K562 (cell line): ENCODE measurements at regions not wholly inside any gene's neighbourhood (a gene's known extent, or its start where the extent isn't known, plus 50 kb on each side); places are given as distances from the start of the nearest gene placed in this dataset.

Source experiments
- ATAC-seq: fragments of 200-7000 bp; cut with Tn5 transposase; 3 replicates; pipeline ENCODE4 v1.9.1; 2020; ENCODE audit warnings: moderate library complexity
- BruUV-seq: library from RNA; stranded (reverse); fragments of 400-500 nt; replicated peaks from 2 replicates; lab custom pipeline; 2021; lab: Mats Ljungman, UMichigan
- CTCF ChIA-PET: fragments of 300-600 bp; formaldehyde crosslinking; extraction: SDS; loops from one replicate; lab custom pipeline; 2021; ENCODE audit warnings: low intra/inter-chr PET ratio; lab: Yijun Ruan, JAX
- POLR2A ChIA-PET: fragments of 300-600, 350-650 bp; sonication (Branson Sonifier 250); formaldehyde crosslinking; extraction: SDS; loops from one replicate; lab custom pipeline; 2021; ENCODE audit warnings: antibody characterized with exemption, inconsistent platforms; lab: Yijun Ruan, JAX
- DNase-seq, 4 experiments: peaks; one replicate each; pipeline versions ENCODE4 v3.0.0 to v3.0.0-alpha.2; 2011 to 2018; ENCODE audit warnings: low spot score in 3 of 4, mixed read lengths in 3 of 4; ENCODE audit errors: extremely low read depth in 1 of 4
- FAIRE-seq: peaks from 2 replicates; lab custom pipeline; 2011; peaks lifted over from hg19 to GRCh38; lab: Jason Lieb, UNC
- H2AFZ ChIP-seq: 2 replicates; pipeline ENCODE4 v1.6.0; 2011; ENCODE audit warnings: low read depth, low read length, control low read depth, inconsistent platforms
- H3K27ac ChIP-seq: fragments of 200-600 bp; 3 replicates; pipeline ENCODE4 v1.8.0; 2011; ENCODE audit warnings: low read depth, mild to moderate bottlenecking, control low read depth, inconsistent platforms, low read length, moderate library complexity, mixed read lengths; ENCODE audit errors: extremely low read depth
- H3K27me3 ChIP-seq, 2 experiments: fragments of 300-600 bp in 1 of 2; 2 replicates in 1 of 2; 3 replicates in 1 of 2; pipeline versions ENCODE4 v1.6.0 to v1.8.0; 2011; ENCODE audit warnings: inconsistent platforms in 2 of 2, low read length in 2 of 2, mild to moderate bottlenecking in 1 of 2, mixed read lengths in 1 of 2, moderate library complexity in 1 of 2; ENCODE audit not compliant: control insufficient read depth in 2 of 2, insufficient read depth in 2 of 2
- H3K36me3 ChIP-seq: fragments of 300-600 bp; 3 replicates; pipeline ENCODE4 v1.8.0; 2011; ENCODE audit warnings: mild to moderate bottlenecking, low read length, inconsistent platforms; ENCODE audit not compliant: control insufficient read depth, insufficient read depth
- H3K4me1 ChIP-seq, 2 experiments: fragments of 200-600 bp in 1 of 2; replicated peaks in 1 of 2; 2 replicates in 1 of 2; 3 replicates in 1 of 2; pipeline versions ENCODE4 v1.5.1 to v1.8.0; 2011; ENCODE audit warnings: inconsistent platforms in 2 of 2, low read length in 2 of 2, mild to moderate bottlenecking in 1 of 2, mixed read lengths in 1 of 2, moderate library complexity in 1 of 2; ENCODE audit not compliant: control insufficient read depth in 2 of 2, insufficient read depth in 2 of 2
- H3K4me2 ChIP-seq: 2 replicates; pipeline ENCODE4 v1.6.1; 2011; ENCODE audit warnings: low read length, control low read depth, inconsistent platforms, mixed read lengths; ENCODE audit not compliant: insufficient read depth
- H3K4me3 ChIP-seq: fragments of 200-600 bp; sonication (generic), shearing (Covaris generic); 2 replicates; pipeline ENCODE4 v1.5.1; 2016; ENCODE audit warnings: control low read depth, inconsistent platforms
- H3K79me2 ChIP-seq: fragments of 200-600 bp; 3 replicates; pipeline ENCODE4 v1.8.0; 2011; ENCODE audit warnings: low read length, inconsistent platforms; ENCODE audit not compliant: control insufficient read depth, insufficient read depth
- H3K9ac ChIP-seq, 2 experiments: 2 replicates each; pipeline versions ENCODE4 v1.6.0 to v1.6.1; 2011; ENCODE audit warnings: low read depth in 2 of 2, low read length in 2 of 2, control low read depth in 1 of 2, inconsistent platforms in 1 of 2, mild to moderate bottlenecking in 1 of 2, mixed read lengths in 1 of 2; ENCODE audit not compliant: insufficient read depth in 1 of 2
- H3K9me1 ChIP-seq: one replicate; pipeline ENCODE4 v1.6.0; 2011; ENCODE audit warnings: inconsistent platforms, mild to moderate bottlenecking, low read length, moderate library complexity; ENCODE audit not compliant: control insufficient read depth, insufficient read depth
- H3K9me3 ChIP-seq: replicated peaks from 2 replicates; pipeline ENCODE4 v1.5.1; 2011; ENCODE audit warnings: low read depth, low read length, inconsistent platforms; ENCODE audit not compliant: control insufficient read depth, insufficient read depth
- H4K20me1 ChIP-seq: replicated peaks from 2 replicates; pipeline ENCODE4 v1.6.1; 2011; ENCODE audit warnings: low read length, inconsistent platforms, mixed read lengths; ENCODE audit not compliant: control insufficient read depth, insufficient read depth
- CHD1 ChIP-seq: fragments of 200-600 bp; sonication (generic); IDR thresholded peaks from one replicate; pipeline ENCODE4 v1.6.1; 2012; ENCODE audit warnings: mild to moderate bottlenecking, moderate library complexity, low read length, inconsistent platforms
- CREB3L1 ChIP-seq: fragments of 450-650 bp; IDR thresholded peaks from 2 replicates; pipeline ENCODE4 v1.6.1; 2014; ENCODE audit warnings: low read depth, mild to moderate bottlenecking, moderate library complexity, borderline replicate concordance
- E4F1 ChIP-seq: fragments of 250-450 bp; sonication (Bioruptor Pico); IDR thresholded peaks from 2 replicates; pipeline ENCODE4 v1.5.0; 2021; ENCODE audit warnings: mild to moderate bottlenecking, borderline replicate concordance
- EP300 ChIP-seq: IDR thresholded peaks from 2 replicates; pipeline ENCODE4 v1.6.1; 2012; ENCODE audit warnings: low read length, improper control_type of control experiment
- HDAC3 ChIP-seq: fragments of 450-650 bp; IDR thresholded peaks from 2 replicates; pipeline ENCODE4 v1.6.1; 2018; ENCODE audit warnings: borderline replicate concordance, mild to moderate bottlenecking, moderate library complexity; ENCODE audit not compliant: partially characterized antibody
- MBD2 ChIP-seq: sonication (generic); IDR thresholded peaks from 2 replicates; pipeline ENCODE4 v1.6.1; 2016; ENCODE audit warnings: low read depth, borderline replicate concordance
- MLX ChIP-seq, 2 experiments: fragments of 450-650 bp in 1 of 2; sonication (generic) in 1 of 2; formaldehyde crosslinking; conservative IDR thresholded peaks; 2 replicates each; pipeline versions ENCODE4 v1.4.0 to v1.8.1; 2020 to 2022; ENCODE audit warnings: mild to moderate bottlenecking in 1 of 2, missing genetic modification reagents in 1 of 2
- MXI1 ChIP-seq: IDR thresholded peaks from 2 replicates; pipeline ENCODE4 v1.6.1; 2011; ENCODE audit warnings: low read depth, mild to moderate bottlenecking, improper control_type of control experiment, low read length
- MYNN ChIP-seq, 2 experiments: sonication (generic); formaldehyde crosslinking in 1 of 2; IDR thresholded peaks; 2 replicates each; pipeline versions ENCODE4 v1.5.0 to v1.6.1; 2016 to 2020; ENCODE audit warnings: antibody characterized with exemption in 1 of 2, missing genetic modification reagents in 1 of 2
- RBFOX2 ChIP-seq: fragments of 200-400 bp; formaldehyde crosslinking; IDR thresholded peaks from 2 replicates; pipeline ENCODE4 v1.6.1; 2017; ENCODE audit warnings: low read depth, mild to moderate bottlenecking, low read length, moderate library complexity
- RNF2 ChIP-seq: sonication (generic); IDR thresholded peaks from 2 replicates; pipeline ENCODE4 v1.6.1; 2016
- RUNX1 ChIP-seq: sonication (generic); IDR thresholded peaks from 2 replicates; pipeline ENCODE4 v1.6.1; 2016; ENCODE audit warnings: antibody characterized with exemption, low read depth
- SIN3B ChIP-seq: fragments of 450-650 bp; IDR thresholded peaks from 2 replicates; pipeline ENCODE4 v1.6.1; 2017; ENCODE audit warnings: low read depth, mild to moderate bottlenecking, moderate library complexity
- SMAD2 ChIP-seq: fragments of 150-350 bp; IDR thresholded peaks from 2 replicates; pipeline ENCODE4 v1.6.1; 2014; ENCODE audit warnings: low read depth, mild to moderate bottlenecking, low read length
- TARDBP ChIP-seq: fragments of 450-650 bp; IDR thresholded peaks from 2 replicates; pipeline ENCODE4 v1.6.1; 2016
- ZNF143 ChIP-seq: sonication (generic); formaldehyde crosslinking; IDR thresholded peaks from 2 replicates; pipeline ENCODE4 v1.9.0; 2022; ENCODE audit warnings: mild to moderate bottlenecking, missing genetic modification reagents
- ZNF384 ChIP-seq: IDR thresholded peaks from 2 replicates; pipeline ENCODE4 v1.6.1; 2012; ENCODE audit warnings: low read depth, low read length, improper control_type of control experiment
- ZNF583 ChIP-seq: fragments of 250-450 bp; sonication (Bioruptor Pico); IDR thresholded peaks from 2 replicates; pipeline ENCODE4 v1.4.0; 2020
- whole genome bisulfite sequencing: fragments of 100-300 bp; shearing (Covaris generic); methylation state at CpG from one replicate; pipeline ENCODE4 v1.1.6; 2016; ENCODE audit warnings: low coverage, mixed read lengths; ENCODE audit not compliant: insufficient coverage; ENCODE audit errors: missing lambda C conversion rate; 5-methylcytosine and 5-hydroxymethylcytosine counted together
- in situ Hi-C: fragments of 300-500 bp; cut with MboI; formaldehyde crosslinking; loops from 4 replicates; pipeline ENCODE4 v1.15.0; 2018; ENCODE audit warnings: inconsistent platforms, mixed read lengths
- intact Hi-C: fragments of 100-400 bp; cut with micrococcal nuclease; formaldehyde crosslinking; loops from 2 replicates; pipeline ENCODE4 v1.14.2; 2022

GRCh38 chr3:59374091-59374817, 324.4 kb upstream of the CFAP20DC start (continued):
- no peak for TF ChIP-seq ZNF143 (CRISPR knock-in tag)
- no peak for TF ChIP-seq E4F1 (CRISPR knock-in tag)

- Histone ChIP-seq H3K4me1 (no peaks in the 10 kb centered on the region), H3K79me2 (no peaks in the 10 kb centered on the region), H3K27ac (no peak overlapping the region), H2AFZ (no peak overlapping the region), H3K9ac (no peak overlapping the region), H4K20me1 (no peaks in the 10 kb centered on the region), H3K4me3 (no peak overlapping the region), H3K9me1 (no peaks in the 10 kb centered on the region), H3K27me3 (no peaks in the 10 kb centered on the region), H3K4me2 (no peak overlapping the region), H3K9me3 (no peaks in the 10 kb centered on the region), H3K36me3 (no peaks in the 10 kb centered on the region)
- CTCF ChIA-PET, result no interaction called here
- WGBS, result 0% methylated on average over 3 of the region's 3 CpGs
- FAIRE-seq (no peak), ATAC-seq (no peak), DNase-seq (no peak)
- in situ Hi-C loops, result no loop called here
- BruUV-seq, result no TSS peak
- intact Hi-C loops, result no loop called here
- POLR2A ChIA-PET, result no interaction called here
- TF ChIP-seq HDAC3 (no peak), CREB3L1 (no peak), ZNF583 (CRISPR knock-in tag) (no peak), RUNX1 (no peak), MXI1 (no peak), RBFOX2 (no peak), EP300 (no peak), TARDBP (no peak), ZNF384 (no peak), SIN3B (no peak), MLX (CRISPR knock-in tag; conservative IDR thresholded peaks at IDR 0.05) (no peak), MYNN (IDR thresholded peaks at IDR 0.05) (no peak), MYNN (CRISPR knock-in tag; IDR thresholded peaks at IDR 0.05) (no peak), MBD2 (no peak), SMAD2 (no peak), CHD1 (no peak), RNF2 (no peak)
Measured at GRCh38 chr3:59372346-59372745, 322.5 kb upstream of the CFAP20DC start.
